Liver (tissue), 8 donors: ENCODE measurements at regions not wholly inside any gene's neighbourhood (a gene's known extent, or its start where the extent isn't known, plus 50 kb on each side); places are given as distances from the start of the nearest gene placed in this dataset.

Experiments
- DNase-seq: peaks from one replicate; pipeline ENCODE4 v3.0.0-alpha.2; 2017; ENCODE audit warnings: low spot score
- H3K27ac ChIP-seq, 2 donors: one replicate each; pipeline ENCODE4 v1.7.0; 2013; ENCODE audit warnings: inconsistent platforms in 2 of 2, low read length in 2 of 2, control low read depth in 1 of 2, low read depth in 1 of 2, mild to moderate bottlenecking in 1 of 2
- H3K27me3 ChIP-seq, 4 donors: one replicate each; pipeline versions ENCODE4 v1.6.1 to v1.7.0; 2013; ENCODE audit warnings: low read length in 3 of 4, inconsistent platforms in 1 of 4, mild to moderate bottlenecking in 1 of 4, moderate library complexity in 1 of 4; ENCODE audit not compliant: control insufficient read depth in 4 of 4, insufficient read depth in 4 of 4
- H3K36me3 ChIP-seq, 4 donors: one replicate each; pipeline versions ENCODE4 v1.6.1 to v1.7.0; 2013; ENCODE audit warnings: low read length in 3 of 4, mild to moderate bottlenecking in 3 of 4, low read depth in 1 of 4, moderate library complexity in 1 of 4; ENCODE audit not compliant: control insufficient read depth in 4 of 4, insufficient read depth in 3 of 4
- H3K4me1 ChIP-seq, 4 donors: one replicate each; pipeline versions ENCODE4 v1.6.1 to v1.7.0; 2013; ENCODE audit warnings: low read length in 3 of 4, mild to moderate bottlenecking in 3 of 4, moderate library complexity in 1 of 4; ENCODE audit not compliant: control insufficient read depth in 4 of 4, insufficient read depth in 4 of 4
- H3K4me3 ChIP-seq, 3 donors: one replicate each; pipeline versions ENCODE4 v1.6.1 to v1.7.0; 2013; ENCODE audit warnings: low read length in 3 of 3, control low read depth in 1 of 3, low read depth in 1 of 3, mild to moderate bottlenecking in 1 of 3
- H3K9ac ChIP-seq, 2 donors: one replicate each; pipeline ENCODE4 v1.7.0; 2013; ENCODE audit warnings: low read length in 2 of 2, mild to moderate bottlenecking in 2 of 2, moderate library complexity in 2 of 2, control low read depth in 1 of 2, low read depth in 1 of 2
- H3K9me3 ChIP-seq, 4 donors: one replicate each; pipeline versions ENCODE4 v1.6.1 to v1.7.0; 2013; ENCODE audit warnings: low read length in 3 of 4; ENCODE audit not compliant: control insufficient read depth in 4 of 4
- ATF3 ChIP-seq: IDR thresholded peaks from 2 replicates; pipeline ENCODE4 v1.6.1; 2016; ENCODE audit warnings: antibody characterized with exemption
- CTCF ChIP-seq: fragments of 150-350 bp; IDR thresholded peaks from 2 replicates; pipeline ENCODE4 v1.5.1; 2017; ENCODE audit warnings: improper control_type of control experiment, low read depth, low read length; ENCODE audit not compliant: missing input control
- EGR1 ChIP-seq, 2 donors: IDR thresholded peaks; 2 replicates each; pipeline ENCODE4 v1.6.1; 2016 to 2018; ENCODE audit warnings: antibody characterized with exemption in 2 of 2, low read depth in 2 of 2
- FOXA1 ChIP-seq: IDR thresholded peaks from 2 replicates; pipeline ENCODE4 v1.6.1; 2016; ENCODE audit warnings: antibody characterized with exemption
- FOXA2 ChIP-seq: IDR thresholded peaks from 2 replicates; pipeline ENCODE4 v1.6.1; 2016; ENCODE audit warnings: antibody characterized with exemption
- GABPA ChIP-seq, 2 donors: IDR thresholded peaks in 1 of 2; conservative IDR thresholded peaks in 1 of 2; 2 replicates each; pipeline ENCODE4 v1.6.1; 2016; ENCODE audit warnings: antibody characterized with exemption in 2 of 2, mild to moderate bottlenecking in 1 of 2, moderate library complexity in 1 of 2
- HNF4A ChIP-seq, 2 donors: conservative IDR thresholded peaks; 2 replicates each; pipeline ENCODE4 v1.6.1; 2016; ENCODE audit warnings: antibody characterized with exemption in 2 of 2, mild to moderate bottlenecking in 2 of 2
- HNF4G ChIP-seq: IDR thresholded peaks from 2 replicates; pipeline ENCODE4 v1.6.1; 2016; ENCODE audit warnings: antibody characterized with exemption
- JUND ChIP-seq, 2 donors: IDR thresholded peaks; 2 replicates each; pipeline ENCODE4 v1.6.1; 2016; ENCODE audit warnings: antibody characterized with exemption in 2 of 2
- MAX ChIP-seq: IDR thresholded peaks from 2 replicates; pipeline ENCODE4 v1.6.1; 2016; ENCODE audit warnings: antibody characterized with exemption
- NR2F2 ChIP-seq: IDR thresholded peaks from 2 replicates; pipeline ENCODE4 v1.6.1; 2016; ENCODE audit warnings: antibody characterized with exemption
- RAD21 ChIP-seq, 2 donors: IDR thresholded peaks; 2 replicates each; pipeline ENCODE4 v1.6.1; 2016; ENCODE audit warnings: antibody characterized with exemption in 2 of 2, mild to moderate bottlenecking in 2 of 2
- REST ChIP-seq: IDR thresholded peaks from 2 replicates; pipeline ENCODE4 v1.6.1; 2016; ENCODE audit warnings: antibody characterized with exemption, mild to moderate bottlenecking
- RXRA ChIP-seq, 2 donors: IDR thresholded peaks; 2 replicates each; pipeline ENCODE4 v1.6.1; 2017 to 2018; ENCODE audit warnings: antibody characterized with exemption in 2 of 2, mild to moderate bottlenecking in 1 of 2
- SP1 ChIP-seq: IDR thresholded peaks from 2 replicates; pipeline ENCODE4 v1.6.1; 2018; ENCODE audit warnings: antibody characterized with exemption, mild to moderate bottlenecking
- TAF1 ChIP-seq: conservative IDR thresholded peaks from 2 replicates; pipeline ENCODE4 v1.6.1; 2016; ENCODE audit warnings: antibody characterized with exemption, mild to moderate bottlenecking
- YY1 ChIP-seq: IDR thresholded peaks from 2 replicates; pipeline ENCODE4 v1.6.1; 2016; ENCODE audit warnings: antibody characterized with exemption, mild to moderate bottlenecking
- ZBTB33 ChIP-seq: IDR thresholded peaks from 2 replicates; pipeline ENCODE4 v1.6.1; 2016; ENCODE audit warnings: antibody characterized with exemption
- WGBS: extraction: QIAGEN DNeasy Blood & Tissue Kit; methylation state at CpG from one replicate; pipeline ENCODE4 v1.1.7; 2013; 5-methylcytosine and 5-hydroxymethylcytosine counted together
- donor health status: healthy.
- donor health status: healthy.
- donor health status: healthy.
- donor health status: healthy.
- donor health status: healthy.

- no peak for DNase-seq
- Histone ChIP-seq H3K27me3 (no peaks in the 10 kb centered on the region), H3K9me3 (no peaks in the 10 kb centered on the region), H3K36me3 (no peaks in the 10 kb centered on the region), H3K4me3 (no peak overlapping the region), H3K4me1 (no peaks in the 10 kb centered on the region), H3K9ac (no peak overlapping the region), H3K27ac (no peak overlapping the region)
- TF ChIP-seq CTCF = no peak
- TF ChIP-seq HNF4A (conservative IDR thresholded peaks at IDR 0.05) = no peak
- TF ChIP-seq RXRA (IDR thresholded peaks at IDR 0.05) = no peak
- TF ChIP-seq HNF4G = no peak
- no peak for TF ChIP-seq FOXA1
- no peak for TF ChIP-seq MAX
- no peak for TF ChIP-seq FOXA2
- no peak for TF ChIP-seq RAD21 (IDR thresholded peaks at IDR 0.05)
- TF ChIP-seq JUND (IDR thresholded peaks at IDR 0.05) = no peak
- no peak for TF ChIP-seq ATF3
- TF ChIP-seq EGR1 (IDR thresholded peaks at IDR 0.05; ENCODE audit: low read depth in 2 of 2) = no peak
Measured at GRCh38 chr2:60282886-60283285, 270.6 kb downstream of the BCL11A start.

- no peaks in the 10 kb centered on the region for H3K4me1 ChIP-seq
- H3K36me3 ChIP-seq = no peaks in the 10 kb centered on the region
- H3K9me3 ChIP-seq = no peaks in the 10 kb centered on the region
- no peak overlapping the region for H3K9ac ChIP-seq
- 75% methylated on average over 5 of the region's 5 CpGs for WGBS
- DNase-seq = no peak
- TF ChIP-seq ZBTB33 (no peak), TAF1 (no peak), RXRA (IDR thresholded peaks at IDR 0.05) (no peak), EGR1 (IDR thresholded peaks at IDR 0.05; ENCODE audit: low read depth in 2 of 2) (no peak), ATF3 (no peak), MAX (no peak), RAD21 (IDR thresholded peaks at IDR 0.05) (no peak), FOXA1 (no peak), JUND (IDR thresholded peaks at IDR 0.05) (no peak), FOXA2 (no peak), CTCF (no peak), NR2F2 (no peak), GABPA (IDR thresholded peaks at IDR 0.05 in 1 of 2, conservative IDR thresholded peaks at IDR 0.05 in 1 of 2) (no peak), HNF4A (conservative IDR thresholded peaks at IDR 0.05) (no peak), YY1 (no peak), SP1 (no peak), HNF4G (no peak), REST (no peak)
- no peak overlapping the region for H3K4me3 ChIP-seq
- H3K27ac ChIP-seq = no peak overlapping the region
- no peaks in the 10 kb centered on the region for H3K27me3 ChIP-seq
Measured at GRCh38 chr2:60281730-60282129, 271.7 kb downstream of the BCL11A start.
